ENCODE measurements at regions not wholly inside any gene's neighbourhood (a gene's known extent, or its start where the extent isn't known, plus 50 kb on each side); places are given as distances from the start of the nearest gene placed in this dataset.

DNA sequence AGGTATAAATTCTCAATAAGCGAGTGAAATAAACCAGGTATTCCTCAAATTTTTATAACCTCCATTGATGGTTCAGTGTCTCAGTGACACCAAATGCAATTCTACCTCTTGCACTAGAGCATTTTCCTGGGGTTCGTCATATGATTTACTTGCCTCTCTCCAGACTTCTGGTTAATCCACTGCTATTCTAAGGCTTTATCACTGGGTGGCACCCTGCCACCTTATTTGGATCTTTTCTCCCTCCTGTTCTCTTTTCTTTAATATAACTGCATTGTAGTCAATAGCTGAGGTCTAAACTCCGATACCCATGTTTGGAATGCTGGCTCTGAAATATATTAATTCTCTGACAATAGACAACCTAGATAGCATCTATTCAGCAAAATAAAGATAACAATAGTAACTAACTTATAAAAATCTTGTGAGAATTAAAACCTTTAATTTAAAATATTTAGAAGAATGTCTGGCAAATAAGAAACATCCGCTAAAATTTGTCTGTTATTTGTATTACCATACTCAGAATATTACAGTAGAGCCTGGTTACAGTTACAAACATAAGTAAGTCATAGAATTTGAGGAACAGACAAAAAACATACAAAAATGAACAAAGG lies 436.4 kb downstream of the PLA2G4A start:
- no peak overlapping the region for H3K27ac Mint-ChIP-seq
- no peaks in the 10 kb centered on the region for H3K36me3 Mint-ChIP-seq (ENCODE audit: low read depth)
- H3K27me3 Mint-ChIP-seq: no peaks in the 10 kb centered on the region
- H3K4me3 Mint-ChIP-seq: no peak overlapping the region
- DNase-seq (no peak), ATAC-seq (no peak)
- no peaks in the 10 kb centered on the region for H3K9me3 ChIP-seq (ENCODE audit: control insufficient read depth, low read length, poor library complexity, severe bottlenecking)
- H3K4me1 Mint-ChIP-seq: no peaks in the 10 kb centered on the region

DNA sequence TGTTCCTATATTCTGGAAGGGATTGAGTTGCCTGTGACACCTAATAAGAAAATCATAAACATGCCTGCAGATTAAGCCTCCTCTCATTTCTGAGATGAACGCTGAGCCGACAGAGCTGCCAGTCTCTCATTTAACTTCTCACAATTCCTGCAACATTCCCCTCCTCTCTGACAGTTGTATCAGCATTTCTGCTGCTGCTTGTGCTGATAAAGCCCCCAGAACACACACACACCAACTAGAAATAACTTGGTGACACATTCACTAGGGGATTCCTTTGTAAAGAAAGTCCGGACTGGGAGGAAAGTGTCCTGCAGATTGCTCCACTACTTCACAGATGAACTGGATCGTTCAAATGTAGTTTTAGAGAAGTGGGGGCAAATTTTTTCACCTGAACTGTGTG lies 437.3 kb downstream of the PLA2G4A start:
- Mint-ChIP-seq H3K36me3 (ENCODE audit: low read depth) (no peaks in the 10 kb centered on the region), H3K4me3 (no peak overlapping the region), H3K4me1 (no peaks in the 10 kb centered on the region), H3K27ac (no peak overlapping the region), H3K27me3 (no peaks in the 10 kb centered on the region)
- no peak for ATAC-seq
- no peaks in the 10 kb centered on the region for H3K9me3 ChIP-seq (ENCODE audit: control insufficient read depth, low read length, poor library complexity, severe bottlenecking)
- no peak for DNase-seq

DNA sequence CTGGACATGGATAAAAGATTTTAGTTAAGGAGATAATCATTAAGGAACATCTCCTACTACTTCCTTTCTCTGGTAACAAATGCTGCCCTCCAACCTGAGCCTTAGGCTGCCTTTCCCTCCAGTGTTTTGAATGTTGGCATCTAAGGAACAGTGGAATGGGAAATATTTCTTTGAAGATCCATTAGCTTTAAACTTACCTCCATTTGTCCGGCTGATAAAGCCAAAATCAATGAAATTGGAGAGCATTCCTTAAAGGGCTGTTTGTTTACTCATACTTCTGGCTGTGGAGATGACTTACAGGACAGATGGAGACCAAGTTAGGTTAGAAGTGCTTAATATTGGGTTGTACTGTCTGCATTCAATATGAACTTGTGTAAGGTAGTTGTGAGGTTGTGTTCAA lies 439.1 kb downstream of the PLA2G4A start:
- no peak for DNase-seq
- Mint-ChIP-seq H3K4me1 (no peaks in the 10 kb centered on the region), H3K36me3 (ENCODE audit: low read depth) (no peaks in the 10 kb centered on the region), H3K27me3 (no peaks in the 10 kb centered on the region), H3K4me3 (no peak overlapping the region), H3K27ac (no peak overlapping the region)
- no peaks in the 10 kb centered on the region for H3K9me3 ChIP-seq (ENCODE audit: control insufficient read depth, low read length, poor library complexity, severe bottlenecking)
- no peak for ATAC-seq

DNA sequence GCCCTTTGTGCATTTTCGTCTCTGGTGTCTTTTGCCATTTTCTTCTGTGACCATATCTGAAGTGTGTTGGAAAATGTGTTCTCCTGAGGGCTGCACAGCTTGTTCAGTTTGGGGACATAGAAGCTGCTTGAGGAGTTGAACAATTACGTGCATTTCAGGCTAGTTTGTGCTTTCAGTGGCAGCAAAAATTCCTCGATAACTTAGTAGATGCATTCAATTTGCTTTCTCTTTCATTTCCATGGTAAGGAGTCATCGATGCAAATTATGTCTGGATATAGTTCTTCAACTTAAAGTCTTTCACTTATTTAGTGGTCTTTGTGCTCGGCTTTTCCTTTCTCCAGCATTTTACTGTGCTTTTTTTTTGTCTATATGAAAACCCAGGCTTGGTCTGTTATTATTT lies 441.5 kb downstream of the PLA2G4A start:
- no peaks in the 10 kb centered on the region for H3K36me3 Mint-ChIP-seq (ENCODE audit: low read depth)
- H3K27me3 Mint-ChIP-seq: no peaks in the 10 kb centered on the region
- H3K27ac Mint-ChIP-seq: no peak overlapping the region
- H3K9me3 ChIP-seq (ENCODE audit: control insufficient read depth, low read length, poor library complexity, severe bottlenecking): no peaks in the 10 kb centered on the region
- H3K4me3 Mint-ChIP-seq: no peak overlapping the region
- H3K4me1 Mint-ChIP-seq: peaks cover 3% of the 10 kb centered on the region
- ATAC-seq (no peak), DNase-seq (no peak)

DNA sequence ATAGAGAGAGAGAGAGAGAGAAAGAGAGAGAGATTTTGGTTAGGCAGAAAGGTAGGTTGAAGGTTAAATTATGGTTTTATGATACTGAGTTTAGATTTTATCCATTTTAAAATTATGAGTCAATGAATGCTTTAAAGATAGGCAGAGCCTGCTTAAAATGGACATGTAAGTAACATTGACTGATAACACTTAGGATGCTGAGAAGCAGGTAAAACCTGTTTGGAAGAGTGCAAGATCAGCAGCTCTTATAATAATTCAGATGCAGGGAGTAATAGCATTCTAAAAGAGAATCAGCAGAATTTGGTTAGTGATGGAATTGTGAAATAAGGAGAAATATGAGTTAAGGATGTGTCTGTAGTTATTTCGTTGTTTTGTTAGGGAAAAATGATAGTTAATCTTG lies 446.6 kb downstream of the PLA2G4A start:
- H3K27ac Mint-ChIP-seq: no peak overlapping the region
- no peaks in the 10 kb centered on the region for H3K27me3 Mint-ChIP-seq
- peaks cover 3% of the 10 kb centered on the region for H3K4me1 Mint-ChIP-seq
- H3K9me3 ChIP-seq (ENCODE audit: control insufficient read depth, low read length, poor library complexity, severe bottlenecking): no peaks in the 10 kb centered on the region
- H3K36me3 Mint-ChIP-seq (ENCODE audit: low read depth): no peaks in the 10 kb centered on the region
- no peak overlapping the region for H3K4me3 Mint-ChIP-seq
- DNase-seq: no peak
- ATAC-seq: no peak

DNA sequence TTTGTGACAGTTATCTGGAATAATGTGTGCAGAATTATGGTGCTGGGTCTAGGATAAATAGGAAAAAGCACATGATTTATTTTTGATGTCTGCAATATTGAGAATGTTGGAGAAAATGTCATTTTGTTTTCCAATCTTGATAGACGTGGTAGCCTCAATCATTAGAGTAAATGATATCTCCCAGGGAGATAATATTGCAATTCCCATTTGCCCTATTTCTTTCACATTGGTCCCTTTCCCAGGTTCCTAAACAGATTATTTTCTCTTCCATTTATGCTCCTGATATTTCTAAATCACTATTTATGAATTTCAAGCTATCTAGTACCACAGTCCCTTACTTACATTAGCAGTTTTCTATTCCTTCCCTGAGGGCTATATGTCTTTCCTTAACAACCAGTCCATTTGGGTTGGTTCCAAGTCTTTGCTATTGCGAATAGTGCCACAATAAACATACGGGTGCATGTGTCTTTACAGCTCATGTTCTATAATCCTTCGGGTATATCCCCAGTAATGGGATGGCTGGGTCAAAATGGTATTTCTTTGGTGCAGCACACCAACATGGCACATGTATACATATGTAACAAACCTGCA lies 447.3 kb downstream of the PLA2G4A start:
- H3K4me1 Mint-ChIP-seq: peaks cover 3% of the 10 kb centered on the region
- no peaks in the 10 kb centered on the region for H3K9me3 ChIP-seq (ENCODE audit: control insufficient read depth, low read length, poor library complexity, severe bottlenecking)
- no peaks in the 10 kb centered on the region for H3K36me3 Mint-ChIP-seq (ENCODE audit: low read depth)
- ATAC-seq (no peak), DNase-seq (no peak)
- no peak overlapping the region for H3K27ac Mint-ChIP-seq
- H3K4me3 Mint-ChIP-seq: no peak overlapping the region
- H3K27me3 Mint-ChIP-seq: no peaks in the 10 kb centered on the region

DNA sequence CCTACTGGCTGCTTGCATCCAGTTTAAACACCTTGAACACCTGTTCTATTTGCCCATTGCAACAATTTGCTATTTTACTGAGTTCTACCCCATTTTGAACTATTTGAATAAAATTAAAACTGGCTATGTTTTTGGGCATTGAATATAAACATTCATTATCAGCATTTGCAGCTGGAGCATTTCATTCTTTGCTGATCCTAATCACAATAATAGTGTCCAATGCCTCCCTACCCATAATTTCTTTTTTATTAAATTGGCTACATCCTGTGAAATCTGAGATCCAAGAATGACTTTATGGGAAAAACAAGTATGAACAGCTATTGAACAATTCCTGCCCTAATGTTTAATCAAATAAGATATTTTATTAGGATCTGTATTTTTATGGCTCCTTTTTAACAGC lies 447.9 kb downstream of the PLA2G4A start:
- Mint-ChIP-seq H3K27ac (no peak overlapping the region), H3K4me3 (no peak overlapping the region), H3K27me3 (no peaks in the 10 kb centered on the region), H3K4me1 (peaks cover 3% of the 10 kb centered on the region), H3K36me3 (ENCODE audit: low read depth) (no peaks in the 10 kb centered on the region)
- no peak for DNase-seq
- no peaks in the 10 kb centered on the region for H3K9me3 ChIP-seq (ENCODE audit: control insufficient read depth, low read length, poor library complexity, severe bottlenecking)
- no peak for ATAC-seq

DNA sequence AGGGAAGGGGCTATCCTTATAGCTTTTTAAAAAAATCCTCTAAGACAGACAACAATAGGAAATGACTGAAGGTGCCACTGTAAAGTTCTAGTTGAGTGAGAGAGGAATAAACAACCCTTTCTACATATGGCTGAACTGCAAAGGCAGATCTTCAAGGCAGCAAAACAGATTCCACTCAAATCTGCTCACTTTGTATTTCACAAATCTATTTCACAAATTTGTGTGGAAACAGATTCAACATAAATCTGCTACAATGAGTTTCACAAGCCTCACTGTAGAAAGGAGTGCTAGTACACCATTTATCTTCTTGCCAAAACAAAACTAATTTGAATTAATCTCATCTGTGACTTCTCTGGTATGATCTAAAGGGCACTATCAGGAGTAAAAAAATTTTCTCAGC lies 451.3 kb downstream of the PLA2G4A start:
- Mint-ChIP-seq H3K27ac (no peak overlapping the region), H3K36me3 (ENCODE audit: low read depth) (no peaks in the 10 kb centered on the region), H3K4me1 (peaks cover under 1% of the 10 kb centered on the region), H3K4me3 (no peak overlapping the region), H3K27me3 (no peaks in the 10 kb centered on the region)
- H3K9me3 ChIP-seq (ENCODE audit: control insufficient read depth, low read length, poor library complexity, severe bottlenecking): no peaks in the 10 kb centered on the region
- ATAC-seq (no peak), DNase-seq (no peak)

DNA sequence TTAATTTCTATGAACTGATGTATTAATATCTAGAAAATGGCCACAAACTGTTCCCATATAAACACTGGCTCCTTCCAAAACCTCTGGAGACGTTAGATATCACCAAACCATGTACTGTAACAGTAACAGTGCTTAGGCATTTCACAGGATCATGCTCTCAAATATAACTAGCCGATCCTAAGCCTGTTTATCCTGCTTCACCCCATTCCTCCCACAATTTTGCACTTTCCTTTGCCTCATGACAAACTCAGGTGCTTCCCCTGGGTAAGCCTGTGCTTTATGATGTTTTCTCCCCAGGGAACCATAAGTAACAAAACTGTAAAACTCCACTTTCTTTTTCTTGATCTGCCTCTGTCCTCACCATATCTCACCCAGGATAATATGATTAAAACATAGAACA lies 452.3 kb downstream of the PLA2G4A start:
- ATAC-seq: no peak
- DNase-seq: no peak
- Mint-ChIP-seq H3K27ac (no peak overlapping the region), H3K36me3 (ENCODE audit: low read depth) (no peaks in the 10 kb centered on the region), H3K4me3 (no peak overlapping the region), H3K27me3 (no peaks in the 10 kb centered on the region), H3K4me1 (no peaks in the 10 kb centered on the region)
- H3K9me3 ChIP-seq (ENCODE audit: control insufficient read depth, low read length, poor library complexity, severe bottlenecking): no peaks in the 10 kb centered on the region

DNA sequence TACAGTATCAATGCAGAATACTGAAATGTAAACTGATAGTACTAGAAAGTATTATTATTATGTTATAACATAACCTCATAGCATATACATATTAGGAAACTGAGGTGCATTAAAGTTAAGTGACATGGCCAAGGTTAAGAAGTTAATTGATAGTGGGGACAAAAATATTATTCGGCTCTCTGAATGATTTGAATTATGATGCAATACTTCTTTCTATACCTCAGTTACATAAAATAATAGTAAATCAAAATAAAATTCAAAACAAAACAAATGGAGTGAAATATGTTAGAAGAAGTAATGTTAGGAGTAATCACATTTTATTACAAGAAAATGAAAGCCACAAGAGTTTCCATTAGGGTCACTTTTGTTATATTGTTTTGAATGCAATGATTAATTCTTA lies 455.2 kb downstream of the PLA2G4A start:
- Mint-ChIP-seq H3K27me3 (no peaks in the 10 kb centered on the region), H3K27ac (no peak overlapping the region), H3K4me3 (no peak overlapping the region), H3K36me3 (ENCODE audit: low read depth) (no peaks in the 10 kb centered on the region), H3K4me1 (no peaks in the 10 kb centered on the region)
- ATAC-seq (no peak), DNase-seq (no peak)
- no peaks in the 10 kb centered on the region for H3K9me3 ChIP-seq (ENCODE audit: control insufficient read depth, low read length, poor library complexity, severe bottlenecking)

DNA sequence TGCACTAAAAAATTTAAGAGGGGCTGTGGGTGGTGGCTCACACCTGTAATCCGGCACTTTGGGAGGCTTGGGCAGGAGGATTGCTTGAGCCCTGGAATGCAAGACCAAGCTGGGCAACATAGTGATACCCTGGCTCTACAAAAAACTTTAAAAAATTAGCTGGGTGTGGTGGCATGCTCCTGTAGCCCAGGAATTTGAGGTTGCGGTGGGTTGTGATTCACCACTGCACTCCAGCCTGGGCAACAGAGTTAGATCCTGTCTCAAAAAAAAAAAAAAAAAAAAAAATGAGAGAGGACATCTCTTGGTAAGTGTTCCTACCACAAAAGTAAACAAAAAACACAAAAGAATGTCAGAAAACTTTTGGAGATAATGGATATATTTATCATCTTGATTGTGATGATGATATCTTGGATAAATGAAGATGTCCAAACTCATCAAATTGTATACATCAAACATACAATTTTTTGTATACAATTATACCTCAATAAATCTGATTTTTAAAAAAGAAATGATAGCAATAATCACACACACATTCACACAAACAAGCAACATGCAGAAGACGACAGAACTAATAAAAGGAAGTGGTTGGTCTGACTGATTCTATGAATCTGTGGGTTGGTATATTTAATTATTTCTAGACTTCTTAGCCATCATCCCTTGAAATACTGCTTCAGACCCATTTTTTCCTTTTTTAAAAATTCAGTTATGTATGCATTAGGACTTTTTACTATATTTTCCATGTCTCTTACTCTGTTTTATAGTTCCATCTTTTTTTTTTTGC lies 465.9 kb downstream of the PLA2G4A start:
- no peaks in the 10 kb centered on the region for H3K4me1 Mint-ChIP-seq
- H3K4me3 Mint-ChIP-seq: no peak overlapping the region
- H3K27ac Mint-ChIP-seq: no peak overlapping the region
- H3K27me3 Mint-ChIP-seq: no peaks in the 10 kb centered on the region
- no peaks in the 10 kb centered on the region for H3K9me3 ChIP-seq (ENCODE audit: control insufficient read depth, low read length, poor library complexity, severe bottlenecking)
- no peak for DNase-seq
- no peak for ATAC-seq
- H3K36me3 Mint-ChIP-seq (ENCODE audit: low read depth): no peaks in the 10 kb centered on the region

DNA sequence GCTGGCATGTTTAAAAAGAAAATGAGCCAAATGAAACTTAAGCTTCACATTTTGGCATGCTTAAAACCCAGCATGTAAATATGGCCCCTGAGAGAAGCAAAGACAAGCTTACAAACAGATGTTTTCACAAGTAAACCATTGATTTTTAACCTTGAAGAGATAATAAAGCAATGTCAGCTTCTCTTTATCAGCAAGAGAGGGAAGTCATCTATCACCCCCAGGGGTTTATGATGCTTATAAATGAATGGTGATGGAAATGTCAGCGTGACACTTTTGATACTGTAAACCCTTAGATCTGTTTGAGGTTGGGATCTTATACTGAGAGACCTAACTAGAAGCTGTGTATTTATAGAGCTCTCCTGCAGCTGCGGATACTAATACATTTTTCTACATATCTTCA lies 471.3 kb downstream of the PLA2G4A start:
- H3K36me3 Mint-ChIP-seq (ENCODE audit: low read depth): no peaks in the 10 kb centered on the region
- DNase-seq (no peak), ATAC-seq (no peak)
- H3K27ac Mint-ChIP-seq: no peak overlapping the region
- H3K9me3 ChIP-seq (ENCODE audit: control insufficient read depth, low read length, poor library complexity, severe bottlenecking): no peaks in the 10 kb centered on the region
- H3K4me3 Mint-ChIP-seq: no peak overlapping the region
- no peaks in the 10 kb centered on the region for H3K4me1 Mint-ChIP-seq
- H3K27me3 Mint-ChIP-seq: no peaks in the 10 kb centered on the region

DNA sequence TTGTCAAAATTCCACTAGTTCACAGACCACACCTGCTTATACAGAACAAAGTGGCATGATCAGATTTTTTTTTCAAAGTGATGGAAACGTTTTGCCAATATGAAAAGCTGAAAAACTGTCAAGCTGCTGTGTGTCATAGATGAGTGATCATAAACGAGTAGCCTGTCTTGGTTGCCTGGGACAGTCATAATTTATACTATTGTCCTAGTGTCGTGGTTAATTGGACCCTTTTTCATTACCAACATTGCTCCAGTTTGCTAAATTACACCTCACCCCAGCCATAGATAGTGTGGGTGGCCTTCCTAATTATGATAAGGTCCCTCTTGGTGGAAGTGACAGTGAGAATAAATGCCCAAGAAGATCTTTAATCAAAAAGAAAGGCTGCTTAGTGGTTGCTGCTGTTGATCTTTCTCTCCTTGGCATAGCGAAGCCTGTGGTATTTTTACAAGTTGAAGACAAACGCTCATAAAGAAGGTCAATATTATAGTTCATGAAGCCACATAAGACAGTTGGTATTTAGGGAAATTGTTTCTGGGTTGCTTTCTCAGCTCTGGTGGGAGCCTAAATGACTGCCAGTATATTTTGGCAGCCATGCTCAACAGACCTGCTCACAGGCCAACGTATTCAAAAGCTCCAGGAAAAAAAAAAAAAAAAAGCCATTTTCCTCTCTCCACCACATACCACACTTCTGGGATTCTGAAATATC lies 478.1 kb downstream of the PLA2G4A start:
- no peak overlapping the region for H3K4me3 Mint-ChIP-seq
- no peak for DNase-seq

More for the DNA sequence above, 478.1 kb downstream of the PLA2G4A start:
- no peaks in the 10 kb centered on the region for H3K9me3 ChIP-seq (ENCODE audit: control insufficient read depth, low read length, poor library complexity, severe bottlenecking)
- H3K36me3 Mint-ChIP-seq (ENCODE audit: low read depth): no peaks in the 10 kb centered on the region
- no peak overlapping the region for H3K27ac Mint-ChIP-seq
- no peaks in the 10 kb centered on the region for H3K27me3 Mint-ChIP-seq
- ATAC-seq: no peak
- H3K4me1 Mint-ChIP-seq: no peaks in the 10 kb centered on the region

All from T-helper 17 cell (primary cell).